GM12873 (cell line): ENCODE measurements at regions not wholly inside any gene's neighbourhood (a gene's known extent, or its start where the extent isn't known, plus 50 kb on each side); places are given as distances from the start of the nearest gene placed in this dataset.

Source experiments
- CTCF ChIP-seq: IDR thresholded peaks from 2 replicates; pipeline ENCODE4 v1.5.1; 2012; ENCODE audit warnings: low read depth, mild to moderate bottlenecking, moderate library complexity, low read length, control low read depth; ENCODE audit not compliant: insufficient read depth; ENCODE audit errors: missing control alignments

GRCh38 chr5:158074597-158074991, 215.6 kb upstream of the CLINT1 start:
- TF ChIP-seq CTCF = no peak

GRCh38 chr5:158070859-158071258, 211.9 kb upstream of the CLINT1 start:
- no peak for TF ChIP-seq CTCF

- TF ChIP-seq CTCF = no peak
Observed at GRCh38 chr5:158069838-158070237, 210.9 kb upstream of the CLINT1 start.

- no peak for TF ChIP-seq CTCF
Observed at GRCh38 chr5:158068964-158069363, 210.0 kb upstream of the CLINT1 start.

- no peak for TF ChIP-seq CTCF
Observed at GRCh38 chr5:158066076-158066475, 207.1 kb upstream of the CLINT1 start.

- TF ChIP-seq CTCF = no peak
Observed at GRCh38 chr5:158064334-158065123, 205.6 kb upstream of the CLINT1 start.

GRCh38 chr5:158063052-158063451, 204.1 kb upstream of the CLINT1 start:
- no peak for TF ChIP-seq CTCF

- no peak for TF ChIP-seq CTCF
Observed at GRCh38 chr5:158061451-158061850, 202.5 kb upstream of the CLINT1 start.
